Body of pancreas (tissue), 4 donors: ENCODE measurements at regions not wholly inside any gene's neighbourhood (a gene's known extent, or its start where the extent isn't known, plus 50 kb on each side); places are given as distances from the start of the nearest gene placed in this dataset.

Experiments
- ATAC-seq: fragments of 150-250 bp; one replicate; pipeline ENCODE4 v1.9.1; 2016
- DNase-seq, 4 donors: peaks; one replicate each; pipeline ENCODE4 v3.0.0-alpha.2; 2019
- H3K27ac ChIP-seq, 4 donors: fragments of 200-600 bp; sonication (generic); 1 replicate in 3 of 4; 2 replicates in 1 of 4; pipeline versions ENCODE4 v1.5.1 to v1.6.1; 2016 to 2019; ENCODE audit warnings: mild to moderate bottlenecking in 1 of 4, mixed read lengths in 1 of 4, moderate library complexity in 1 of 4
- H3K27me3 ChIP-seq, 2 donors: fragments of 200-600 bp; sonication (generic); one replicate each; pipeline ENCODE4 v1.6.0; 2016; ENCODE audit warnings: mild to moderate bottlenecking in 1 of 2
- H3K36me3 ChIP-seq, 2 donors: fragments of 200-600 bp; sonication (generic); replicated peaks in 1 of 2; 2 replicates each; pipeline ENCODE4 v1.5.1; 2016; ENCODE audit warnings: low read depth in 2 of 2; ENCODE audit not compliant: insufficient read depth in 1 of 2
- H3K4me1 ChIP-seq: fragments of 200-600 bp; sonication (generic); one replicate; pipeline ENCODE4 v1.6.0; 2016
- H3K4me3 ChIP-seq, 2 donors: fragments of 200-600 bp; sonication (generic); 1 replicate in 1 of 2; 2 replicates in 1 of 2; pipeline ENCODE4 v1.5.1; 2016 to 2019
- H3K9me3 ChIP-seq, 3 donors: fragments of 200-600 bp; sonication (generic); 1 replicate in 2 of 3; 2 replicates in 1 of 3; pipeline ENCODE4 v1.5.1; 2016
- POLR2A ChIP-seq, 3 donors: fragments of 450-650 bp; IDR thresholded peaks; one replicate each; pipeline ENCODE4 v1.6.1; 2016; ENCODE audit warnings: antibody characterized with exemption in 3 of 3, mild to moderate bottlenecking in 2 of 3
- WGBS, 2 donors: methylation state at CpG; one replicate each; pipeline ENCODE4 v1.1.5; 2017; 5-methylcytosine and 5-hydroxymethylcytosine counted together
- intact Hi-C: fragments of 100-400 bp; cut with DNase I; formaldehyde crosslinking; loops from one replicate; pipeline ENCODE4 v1.15.1; 2023
- TF ChIP-seq, protein P1 (sequence below), 7 experiments: fragments of 450-650 bp in 4 of 7; fragments of 200-600 bp in 3 of 7; sonication (generic) in 3 of 7; IDR thresholded peaks; one replicate each; pipeline ENCODE4 v1.5.1; 2016 to 2019; ENCODE audit warnings: antibody characterized with exemption in 7 of 7

DNA sequence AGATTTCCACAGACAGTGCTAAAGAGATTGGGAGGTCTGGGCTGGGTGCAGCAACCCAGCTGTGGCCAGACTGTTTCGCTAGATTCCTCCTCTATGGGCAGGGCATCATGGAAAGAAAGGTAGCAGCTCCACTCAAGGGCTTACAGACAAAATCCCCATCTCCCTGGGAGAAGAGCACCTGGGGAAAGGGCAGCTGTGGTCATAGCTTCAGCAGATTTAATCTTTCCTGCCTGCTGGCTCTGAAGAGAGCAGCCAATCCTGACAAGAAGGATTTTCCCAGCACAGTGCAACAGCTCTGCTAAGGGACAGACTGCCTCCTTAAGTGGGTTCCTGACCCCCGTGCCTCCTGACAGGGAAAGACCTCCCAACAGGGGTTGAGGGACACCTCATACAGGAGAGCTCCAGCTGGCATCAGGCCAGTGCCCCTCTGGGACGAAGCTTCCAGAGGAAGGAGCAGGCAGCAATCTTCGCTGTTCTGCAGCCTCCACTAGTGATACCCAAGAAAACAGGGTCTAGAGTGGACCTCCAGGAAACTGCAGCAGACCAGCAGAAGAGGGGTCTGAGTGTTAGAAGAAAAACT is 1379.3 kb upstream of the ACO1 start:
- 60 to 79% methylated on average over 4 of the region's 4 CpGs for WGBS, 2 donors
- H3K27ac ChIP-seq, result no peak overlapping the region
- H3K4me1 ChIP-seq, result no peaks in the 10 kb centered on the region
- intact Hi-C loops, result no loop called here
- no peak overlapping the region for H3K4me3 ChIP-seq
- DNase-seq (peak in 3 of 4 donors; percentile 48 to 69 (median 56)), ATAC-seq (peak; percentile 33)
- H3K9me3 ChIP-seq, result no peaks in the 10 kb centered on the region
- H3K36me3 ChIP-seq, result no peaks in the 10 kb centered on the region
- no peaks in the 10 kb centered on the region for H3K27me3 ChIP-seq
- TF ChIP-seq, protein P1, sequence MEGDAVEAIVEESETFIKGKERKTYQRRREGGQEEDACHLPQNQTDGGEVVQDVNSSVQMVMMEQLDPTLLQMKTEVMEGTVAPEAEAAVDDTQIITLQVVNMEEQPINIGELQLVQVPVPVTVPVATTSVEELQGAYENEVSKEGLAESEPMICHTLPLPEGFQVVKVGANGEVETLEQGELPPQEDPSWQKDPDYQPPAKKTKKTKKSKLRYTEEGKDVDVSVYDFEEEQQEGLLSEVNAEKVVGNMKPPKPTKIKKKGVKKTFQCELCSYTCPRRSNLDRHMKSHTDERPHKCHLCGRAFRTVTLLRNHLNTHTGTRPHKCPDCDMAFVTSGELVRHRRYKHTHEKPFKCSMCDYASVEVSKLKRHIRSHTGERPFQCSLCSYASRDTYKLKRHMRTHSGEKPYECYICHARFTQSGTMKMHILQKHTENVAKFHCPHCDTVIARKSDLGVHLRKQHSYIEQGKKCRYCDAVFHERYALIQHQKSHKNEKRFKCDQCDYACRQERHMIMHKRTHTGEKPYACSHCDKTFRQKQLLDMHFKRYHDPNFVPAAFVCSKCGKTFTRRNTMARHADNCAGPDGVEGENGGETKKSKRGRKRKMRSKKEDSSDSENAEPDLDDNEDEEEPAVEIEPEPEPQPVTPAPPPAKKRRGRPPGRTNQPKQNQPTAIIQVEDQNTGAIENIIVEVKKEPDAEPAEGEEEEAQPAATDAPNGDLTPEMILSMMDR (IDR thresholded peaks at IDR 0.05), result no peak
- no peak for TF ChIP-seq POLR2A (IDR thresholded peaks at IDR 0.05)

DNA sequence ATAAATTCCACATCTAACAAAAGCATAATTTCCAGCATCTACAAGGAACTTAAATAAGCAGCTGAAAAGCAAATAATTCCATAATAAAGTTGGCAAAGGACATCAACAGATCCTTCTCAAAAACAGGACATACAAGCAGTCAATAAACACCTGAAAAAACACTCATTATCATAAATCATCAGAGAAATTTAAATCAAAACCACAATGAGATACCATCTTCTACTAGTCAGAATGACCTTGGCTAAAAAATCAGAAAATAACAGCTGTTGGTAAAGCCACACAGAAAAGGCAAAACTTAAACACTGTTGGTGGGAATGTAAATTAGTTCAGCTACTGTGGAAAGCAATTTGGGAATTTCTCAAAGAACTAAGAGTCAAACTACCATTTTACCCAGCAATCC is 1371.1 kb upstream of the ACO1 start:
- Histone ChIP-seq H3K4me1 (no peaks in the 10 kb centered on the region), H3K9me3 (no peaks in the 10 kb centered on the region), H3K27ac (no peak overlapping the region), H3K4me3 (no peak overlapping the region), H3K27me3 (no peaks in the 10 kb centered on the region), H3K36me3 (no peaks in the 10 kb centered on the region)
- TF ChIP-seq, protein P1 (IDR thresholded peaks at IDR 0.05), result no peak
- TF ChIP-seq POLR2A (IDR thresholded peaks at IDR 0.05), result no peak
- intact Hi-C loops, result no loop called here
- ATAC-seq, result no peak
- no peak for DNase-seq

DNA sequence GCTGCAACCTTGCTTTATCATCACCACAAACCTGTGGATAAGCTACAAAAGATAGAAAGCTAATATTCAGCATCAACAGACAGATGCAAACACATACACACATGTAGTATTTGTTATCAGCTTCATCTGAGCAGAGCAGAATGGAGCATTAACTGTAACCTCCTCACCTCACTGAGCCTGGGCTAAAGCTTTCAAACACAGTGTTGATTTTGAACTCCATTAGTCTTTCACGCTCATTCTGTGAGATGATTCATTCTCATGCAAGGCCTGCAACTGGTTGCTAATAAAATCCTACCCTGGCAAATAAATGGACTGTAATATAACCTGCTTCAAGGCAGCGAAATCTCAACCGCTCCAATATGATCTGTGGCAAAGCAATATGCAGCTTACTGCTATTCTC is 1360.6 kb upstream of the ACO1 start:
- DNase-seq (no peak), ATAC-seq (no peak)
- Histone ChIP-seq H3K27me3 (no peaks in the 10 kb centered on the region), H3K27ac (no peak overlapping the region), H3K4me1 (no peaks in the 10 kb centered on the region), H3K36me3 (no peaks in the 10 kb centered on the region), H3K9me3 (no peaks in the 10 kb centered on the region), H3K4me3 (no peak overlapping the region)
- TF ChIP-seq, protein P1 (IDR thresholded peaks at IDR 0.05), result no peak
- TF ChIP-seq POLR2A (IDR thresholded peaks at IDR 0.05), result no peak
- 86 to 88% methylated on average over 3 of the region's 3 CpGs for WGBS, 2 donors
- intact Hi-C loops, result no loop called here

DNA sequence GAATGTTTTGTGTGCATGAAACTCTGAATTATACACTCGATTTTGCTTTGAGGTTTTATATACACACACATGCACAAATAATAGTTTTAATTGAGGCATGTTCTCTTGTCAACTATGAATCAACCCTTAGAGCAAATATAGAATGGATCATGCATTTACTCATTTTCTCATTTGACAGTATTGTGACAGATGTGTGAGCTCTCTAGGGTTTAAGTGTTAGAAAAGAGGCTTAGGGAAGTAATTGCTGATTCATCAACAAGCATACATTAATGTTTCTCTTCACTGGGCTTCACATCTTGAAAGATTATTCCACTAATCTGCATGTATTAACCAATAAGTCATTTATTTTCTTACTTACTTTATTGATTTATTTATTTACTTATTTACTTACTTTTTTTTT is 1356.8 kb upstream of the ACO1 start:
- no peak for ATAC-seq
- Histone ChIP-seq H3K27ac (no peak overlapping the region), H3K4me3 (no peak overlapping the region), H3K9me3 (no peaks in the 10 kb centered on the region), H3K36me3 (no peaks in the 10 kb centered on the region), H3K4me1 (peaks cover 3% of the 10 kb centered on the region), H3K27me3 (no peaks in the 10 kb centered on the region)
- no peak for TF ChIP-seq POLR2A (IDR thresholded peaks at IDR 0.05)
- TF ChIP-seq, protein P1 (IDR thresholded peaks at IDR 0.05), result no peak
- 28 to 31% methylated on average over 1 of the region's 1 CpG for WGBS, 2 donors
- no peak for DNase-seq
- intact Hi-C loops, result no loop called here

DNA sequence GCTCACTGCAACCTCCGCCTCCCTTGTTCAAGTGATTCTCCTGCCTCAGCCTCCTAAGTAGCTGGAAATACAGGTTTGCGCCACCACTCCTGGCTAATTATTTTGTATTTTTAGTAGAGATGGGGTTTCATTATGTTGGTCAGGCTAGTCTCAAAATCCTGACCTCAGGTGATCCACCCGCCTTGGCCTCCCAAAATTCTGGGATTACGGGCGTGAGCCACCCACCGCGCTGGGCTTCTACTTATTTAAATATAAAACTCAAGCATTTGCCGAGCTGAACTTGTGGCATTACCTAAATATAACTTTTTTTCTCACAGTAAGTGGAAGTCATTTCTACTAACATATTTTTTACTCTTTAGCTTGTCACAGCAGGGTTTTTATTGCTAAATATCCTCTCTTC is 1356.3 kb upstream of the ACO1 start:
- Histone ChIP-seq H3K27me3 (no peaks in the 10 kb centered on the region), H3K9me3 (no peaks in the 10 kb centered on the region), H3K4me1 (peaks cover 3% of the 10 kb centered on the region), H3K4me3 (no peak overlapping the region), H3K27ac (no peak overlapping the region), H3K36me3 (no peaks in the 10 kb centered on the region)
- no peak for ATAC-seq
- DNase-seq, result no peak
- TF ChIP-seq POLR2A (IDR thresholded peaks at IDR 0.05), result no peak
- TF ChIP-seq, protein P1 (IDR thresholded peaks at IDR 0.05), result no peak
- intact Hi-C loops, result no loop called here
- 92 to 96% methylated on average over 8 of the region's 8 CpGs for WGBS, 2 donors
